Gastrocnemius medialis (tissue), 4 donors: ENCODE measurements at regions not wholly inside any gene's neighbourhood (a gene's known extent, or its start where the extent isn't known, plus 50 kb on each side); places are given as distances from the start of the nearest gene placed in this dataset.

ENCODE experiments used
- CTCF ChIP-seq, 5 experiments: fragments of 450-650 bp in 3 of 5; fragments of 200-600 bp in 2 of 5; sonication (generic) in 2 of 5; IDR thresholded peaks in 4 of 5; conservative IDR thresholded peaks in 1 of 5; 1 replicate in 4 of 5; 2 replicates in 1 of 5; pipeline ENCODE4 v1.5.1; 2016 to 2019; ENCODE audit warnings: antibody characterized with exemption in 5 of 5, mild to moderate bottlenecking in 3 of 5, moderate library complexity in 3 of 5
- POLR2A ChIP-seq, 2 donors: fragments of 450-650 bp; IDR thresholded peaks; one replicate each; pipeline ENCODE4 v1.6.1; 2017; ENCODE audit warnings: antibody characterized with exemption in 2 of 2, mild to moderate bottlenecking in 2 of 2, moderate library complexity in 2 of 2

GRCh38 chr2:121832412-121833357 lies 77.2 kb downstream of the TSN start:
- TF ChIP-seq POLR2A (IDR thresholded peaks at IDR 0.05) (no peak), CTCF (IDR thresholded peaks at IDR 0.05 in 4 of 5, conservative IDR thresholded peaks at IDR 0.05 in 1 of 5) (no peak)
